Thyroid gland (tissue), 4 donors: ENCODE measurements at regions not wholly inside any gene's neighbourhood (a gene's known extent, or its start where the extent isn't known, plus 50 kb on each side); places are given as distances from the start of the nearest gene placed in this dataset.

ENCODE experiments used
- POLR2A ChIP-seq, 2 donors: fragments of 450-650 bp; IDR thresholded peaks; one replicate each; pipeline ENCODE4 v1.6.1; 2017; ENCODE audit warnings: antibody characterized with exemption in 2 of 2, mild to moderate bottlenecking in 2 of 2, moderate library complexity in 1 of 2
- TF ChIP-seq, protein P1 (sequence below), 6 experiments: fragments of 200-600 bp in 3 of 6; fragments of 450-650 bp in 3 of 6; sonication (generic) in 3 of 6; IDR thresholded peaks; one replicate each; pipeline ENCODE4 v1.5.1; 2016 to 2019; ENCODE audit warnings: antibody characterized with exemption in 6 of 6, mild to moderate bottlenecking in 2 of 6, inconsistent platforms in 1 of 6, moderate library complexity in 1 of 6

DNA sequence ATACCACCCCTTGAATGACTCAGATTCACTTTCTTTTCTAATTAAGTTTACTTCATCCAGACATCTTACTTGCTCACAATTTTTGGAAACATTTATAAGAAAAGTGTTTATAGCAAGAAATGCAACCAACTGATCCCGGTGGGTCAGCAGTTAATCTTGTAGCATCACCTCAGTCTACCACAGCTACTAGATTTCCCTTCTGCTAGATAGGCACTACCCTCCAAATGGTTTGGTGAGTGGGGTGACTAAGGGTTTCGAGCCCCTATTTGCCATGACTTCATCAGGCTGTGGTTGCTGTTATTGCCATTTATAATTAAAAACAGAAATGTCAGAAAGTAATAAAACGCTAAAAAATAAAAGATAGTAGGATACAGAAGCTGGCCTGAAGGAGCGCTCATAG, 930.1 kb upstream of the GJE1 start:
- TF ChIP-seq, protein P1, sequence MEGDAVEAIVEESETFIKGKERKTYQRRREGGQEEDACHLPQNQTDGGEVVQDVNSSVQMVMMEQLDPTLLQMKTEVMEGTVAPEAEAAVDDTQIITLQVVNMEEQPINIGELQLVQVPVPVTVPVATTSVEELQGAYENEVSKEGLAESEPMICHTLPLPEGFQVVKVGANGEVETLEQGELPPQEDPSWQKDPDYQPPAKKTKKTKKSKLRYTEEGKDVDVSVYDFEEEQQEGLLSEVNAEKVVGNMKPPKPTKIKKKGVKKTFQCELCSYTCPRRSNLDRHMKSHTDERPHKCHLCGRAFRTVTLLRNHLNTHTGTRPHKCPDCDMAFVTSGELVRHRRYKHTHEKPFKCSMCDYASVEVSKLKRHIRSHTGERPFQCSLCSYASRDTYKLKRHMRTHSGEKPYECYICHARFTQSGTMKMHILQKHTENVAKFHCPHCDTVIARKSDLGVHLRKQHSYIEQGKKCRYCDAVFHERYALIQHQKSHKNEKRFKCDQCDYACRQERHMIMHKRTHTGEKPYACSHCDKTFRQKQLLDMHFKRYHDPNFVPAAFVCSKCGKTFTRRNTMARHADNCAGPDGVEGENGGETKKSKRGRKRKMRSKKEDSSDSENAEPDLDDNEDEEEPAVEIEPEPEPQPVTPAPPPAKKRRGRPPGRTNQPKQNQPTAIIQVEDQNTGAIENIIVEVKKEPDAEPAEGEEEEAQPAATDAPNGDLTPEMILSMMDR (IDR thresholded peaks at IDR 0.05): no peak
- TF ChIP-seq POLR2A (IDR thresholded peaks at IDR 0.05): no peak
